ENCODE measurements at regions not wholly inside any gene's neighbourhood (a gene's known extent, or its start where the extent isn't known, plus 50 kb on each side); places are given as distances from the start of the nearest gene placed in this dataset.
A peak's percentile ranks its signal among the peaks of the same experiment; 100 is the strongest.

GRCh38 chr16:85422632-85423550 is 190.2 kb upstream of the GSE1 start:
- intact Hi-C loops (cut with DNase I; ENCODE audit: low total_unique reads), result loop anchor here (10.0 kb wide), 1 partner anchor 192 kb away; the partner anchor contains the start of gene GSE1
- TF ChIP-seq CTCF (IDR thresholded peaks at IDR 0.05), result peak in 1 of 5 experiments; percentile 14
- TF ChIP-seq POLR2AphosphoS5 (IDR thresholded peaks at IDR 0.05), result peak in 2 of 3 donors; percentile 27 to 32
- TF ChIP-seq POLR2A (IDR thresholded peaks at IDR 0.05), result peak; percentile 32
- no peak for TF ChIP-seq EP300 (IDR thresholded peaks at IDR 0.05; ENCODE audit: low read depth)
- peaks cover 13 to 39% (median 29%) of the 10 kb centered on the region in 4 donors for H3K4me1 ChIP-seq
- peak overlapping the region; percentile 27 to 74 (median 54) for H3K27ac ChIP-seq
- no peak overlapping the region for H3K4me3 ChIP-seq
- DNase-seq, result peak; percentile 85
- in situ Hi-C loops (cut with MboI; ENCODE audit: low pct_ligation_motif_present in 1 of 4, low pct_unique_long_range_greater_than_20kb in 1 of 4, low sequenced_read_pairs in 3 of 4), result loop anchor here in 1 of 4 donors (10.0 to 25.0 kb wide), 2 partner anchors 202 to 289 kb away; no protein-coding TSS in a partner anchor
- no peaks in the 10 kb centered on the region for H3K36me3 ChIP-seq
- H3K27me3 ChIP-seq, result no peaks in the 10 kb centered on the region
- H3K9me3 ChIP-seq, result no peaks in the 10 kb centered on the region
- WGBS, 2 donors (ENCODE audit: low coverage in 1 of 2), result 55 to 57% methylated on average over 3 to 21 of the region's 23 CpGs

GRCh38 chr16:85423631-85424030 is 189.5 kb upstream of the GSE1 start:
- WGBS, 2 donors (ENCODE audit: low coverage in 1 of 2), result 83% methylated on average over 11 of the region's 11 CpGs; no CpG with 5 or more reads in 1 of the 2 donors
- TF ChIP-seq EP300 (IDR thresholded peaks at IDR 0.05; ENCODE audit: low read depth) (no peak), CTCF (IDR thresholded peaks at IDR 0.05) (no peak)
- H3K27ac ChIP-seq, result peak overlapping the region; percentile 7 to 74 (median 52)
- H3K36me3 ChIP-seq, result no peaks in the 10 kb centered on the region
- H3K9me3 ChIP-seq, result no peaks in the 10 kb centered on the region
- in situ Hi-C loops (cut with MboI; ENCODE audit: low pct_ligation_motif_present in 1 of 4, low pct_unique_long_range_greater_than_20kb in 1 of 4, low sequenced_read_pairs in 3 of 4) (loop anchor here in 1 of 4 donors (10.0 to 25.0 kb wide), 2 partner anchors 201 to 289 kb away; no protein-coding TSS in a partner anchor), intact Hi-C loops (cut with DNase I; ENCODE audit: low total_unique reads) (loop anchor here (10.0 kb wide), 1 partner anchor 191 kb away; the partner anchor contains the start of gene GSE1)
- DNase-seq, result no peak
- H3K4me1 ChIP-seq, result peaks cover 13 to 39% (median 29%) of the 10 kb centered on the region in 4 donors
- no peaks in the 10 kb centered on the region for H3K27me3 ChIP-seq
- H3K4me3 ChIP-seq, result no peak overlapping the region

GRCh38 chr16:85424260-85425073 is 188.7 kb upstream of the GSE1 start:
- intact Hi-C loops (cut with DNase I; ENCODE audit: low total_unique reads), result loop anchor here (10.0 kb wide), 1 partner anchor 190 kb away; the partner anchor contains the start of gene GSE1
- no peak for DNase-seq
- H3K4me1 ChIP-seq, result peaks cover 13 to 39% (median 29%) of the 10 kb centered on the region in 4 donors
- H3K27me3 ChIP-seq, result no peaks in the 10 kb centered on the region
- H3K36me3 ChIP-seq, result no peaks in the 10 kb centered on the region
- H3K9me3 ChIP-seq, result no peaks in the 10 kb centered on the region
- no peak for TF ChIP-seq EP300 (IDR thresholded peaks at IDR 0.05; ENCODE audit: low read depth)
- TF ChIP-seq POLR2A (IDR thresholded peaks at IDR 0.05), result no peak
- TF ChIP-seq CTCF (IDR thresholded peaks at IDR 0.05), result no peak
- WGBS, 2 donors (ENCODE audit: low coverage in 1 of 2), result 62 to 78% methylated on average over 7 to 33 of the region's 35 CpGs
- no peak overlapping the region for H3K4me3 ChIP-seq
- peak overlapping the region in 1 of 4 donors; percentile 74 for H3K27ac ChIP-seq
- in situ Hi-C loops (cut with MboI; ENCODE audit: low pct_ligation_motif_present in 1 of 4, low pct_unique_long_range_greater_than_20kb in 1 of 4, low sequenced_read_pairs in 3 of 4), result loop anchor here in 3 of 4 donors (10.0 to 25.0 kb wide), 3 partner anchors 188 to 288 kb away; partner anchors contain the start of gene GSE1 (in 2 of the 3)
